Vagina (tissue), 2 donors: ENCODE measurements at regions not wholly inside any gene's neighbourhood (a gene's known extent, or its start where the extent isn't known, plus 50 kb on each side); places are given as distances from the start of the nearest gene placed in this dataset.
"Not testable (repeated sequence)": the region's sequence is repeated elsewhere in the genome, so short reads cannot be mapped to it uniquely, and the experiment has no call there.

Experiments
- DNase-seq, 2 donors: peaks; one replicate each; pipeline ENCODE4 v3.0.0-alpha.2; 2017; ENCODE audit errors: extremely low spot score in 2 of 2
- H3K27ac ChIP-seq: fragments of 200-600 bp; sonication (generic); one replicate; pipeline ENCODE4 v1.5.1; 2019
- H3K27me3 ChIP-seq: fragments of 200-600 bp; sonication (generic); one replicate; pipeline ENCODE4 v1.5.1; 2019
- H3K36me3 ChIP-seq, 2 donors: fragments of 200-600 bp; sonication (generic); one replicate each; pipeline ENCODE4 v1.5.1; 2017 to 2019
- H3K4me1 ChIP-seq: fragments of 200-600 bp; sonication (generic); one replicate; pipeline ENCODE4 v1.5.1; 2019
- H3K4me3 ChIP-seq, 2 donors: fragments of 200-600 bp; sonication (generic); 1 replicate in 1 of 2; 2 replicates in 1 of 2; pipeline ENCODE4 v1.5.1; 2016 to 2019
- H3K9me3 ChIP-seq: fragments of 200-600 bp; sonication (generic); one replicate; pipeline ENCODE4 v1.5.1; 2019
- POLR2A ChIP-seq, 2 donors: fragments of 450-650 bp; IDR thresholded peaks; one replicate each; pipeline ENCODE4 v1.6.1; 2017; ENCODE audit warnings: antibody characterized with exemption in 2 of 2, mild to moderate bottlenecking in 2 of 2, moderate library complexity in 2 of 2
- POLR2AphosphoS5 ChIP-seq, 2 donors: sonication (generic); formaldehyde crosslinking; IDR thresholded peaks; one replicate each; pipeline ENCODE4 v1.9.0; 2017; ENCODE audit warnings: antibody characterized with exemption in 2 of 2, mild to moderate bottlenecking in 2 of 2, low read depth in 1 of 2; ENCODE audit not compliant: insufficient read depth in 1 of 2
- intact Hi-C: fragments of 100-400 bp; cut with DNase I; formaldehyde crosslinking; loops from one replicate; pipeline ENCODE4 v1.15.1; 2023
- TF ChIP-seq, protein P1 (sequence below), 3 experiments: fragments of 450-650 bp in 2 of 3; fragments of 200-600 bp in 1 of 3; sonication (generic) in 1 of 3; IDR thresholded peaks; one replicate each; pipeline ENCODE4 v1.5.1; 2017 to 2019; ENCODE audit warnings: antibody characterized with exemption in 3 of 3, mild to moderate bottlenecking in 2 of 3, moderate library complexity in 2 of 3

DNA sequence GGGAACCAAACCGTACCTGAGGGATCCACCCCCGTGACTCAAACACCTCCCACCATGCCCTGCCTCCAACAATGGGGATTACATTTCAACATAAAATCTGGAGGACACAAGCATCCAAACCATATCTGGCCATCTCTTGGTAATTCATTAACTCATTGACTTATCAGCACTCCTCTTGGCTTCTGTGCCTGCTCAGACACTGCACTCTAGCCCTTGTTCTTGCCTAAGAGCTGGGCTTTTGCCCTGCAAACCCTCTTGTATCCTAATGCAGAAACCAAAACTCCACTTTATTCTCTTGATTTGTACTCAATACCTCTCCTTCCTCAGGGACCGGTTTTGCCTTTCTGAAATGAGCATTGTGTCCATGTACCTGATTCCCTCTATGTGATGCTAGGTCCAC is 330.2 kb upstream of the FZD8 start:
- Histone ChIP-seq H3K4me1 (no peaks in the 10 kb centered on the region), H3K27me3 (no peaks in the 10 kb centered on the region), H3K36me3 (no peaks in the 10 kb centered on the region), H3K27ac (no peak overlapping the region), H3K4me3 (no peak overlapping the region), H3K9me3 (no peaks in the 10 kb centered on the region)
- intact Hi-C loops = no loop called here
- peak in 1 of 2 donors; percentile 25 for DNase-seq
- TF ChIP-seq, protein P1, sequence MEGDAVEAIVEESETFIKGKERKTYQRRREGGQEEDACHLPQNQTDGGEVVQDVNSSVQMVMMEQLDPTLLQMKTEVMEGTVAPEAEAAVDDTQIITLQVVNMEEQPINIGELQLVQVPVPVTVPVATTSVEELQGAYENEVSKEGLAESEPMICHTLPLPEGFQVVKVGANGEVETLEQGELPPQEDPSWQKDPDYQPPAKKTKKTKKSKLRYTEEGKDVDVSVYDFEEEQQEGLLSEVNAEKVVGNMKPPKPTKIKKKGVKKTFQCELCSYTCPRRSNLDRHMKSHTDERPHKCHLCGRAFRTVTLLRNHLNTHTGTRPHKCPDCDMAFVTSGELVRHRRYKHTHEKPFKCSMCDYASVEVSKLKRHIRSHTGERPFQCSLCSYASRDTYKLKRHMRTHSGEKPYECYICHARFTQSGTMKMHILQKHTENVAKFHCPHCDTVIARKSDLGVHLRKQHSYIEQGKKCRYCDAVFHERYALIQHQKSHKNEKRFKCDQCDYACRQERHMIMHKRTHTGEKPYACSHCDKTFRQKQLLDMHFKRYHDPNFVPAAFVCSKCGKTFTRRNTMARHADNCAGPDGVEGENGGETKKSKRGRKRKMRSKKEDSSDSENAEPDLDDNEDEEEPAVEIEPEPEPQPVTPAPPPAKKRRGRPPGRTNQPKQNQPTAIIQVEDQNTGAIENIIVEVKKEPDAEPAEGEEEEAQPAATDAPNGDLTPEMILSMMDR (IDR thresholded peaks at IDR 0.05) = no peak
- no peak for TF ChIP-seq POLR2AphosphoS5 (IDR thresholded peaks at IDR 0.05; ENCODE audit: insufficient read depth in 1 of 2, low read depth in 1 of 2)
- TF ChIP-seq POLR2A (IDR thresholded peaks at IDR 0.05) = no peak

- intact Hi-C loops = no loop called here
- no peaks in the 10 kb centered on the region for H3K4me1 ChIP-seq
- DNase-seq = no peak
- no peaks in the 10 kb centered on the region for H3K9me3 ChIP-seq
- no peak overlapping the region for H3K4me3 ChIP-seq
- H3K27ac ChIP-seq = no peak overlapping the region
- no peaks in the 10 kb centered on the region for H3K27me3 ChIP-seq
- no peaks in the 10 kb centered on the region for H3K36me3 ChIP-seq
- TF ChIP-seq, protein P1 (IDR thresholded peaks at IDR 0.05) = no peak
- no peak for TF ChIP-seq POLR2AphosphoS5 (IDR thresholded peaks at IDR 0.05; ENCODE audit: insufficient read depth in 1 of 2, low read depth in 1 of 2)
- no peak for TF ChIP-seq POLR2A (IDR thresholded peaks at IDR 0.05)
Observed at GRCh38 chr10:35971397-35971796, 329.3 kb upstream of the FZD8 start.

DNA sequence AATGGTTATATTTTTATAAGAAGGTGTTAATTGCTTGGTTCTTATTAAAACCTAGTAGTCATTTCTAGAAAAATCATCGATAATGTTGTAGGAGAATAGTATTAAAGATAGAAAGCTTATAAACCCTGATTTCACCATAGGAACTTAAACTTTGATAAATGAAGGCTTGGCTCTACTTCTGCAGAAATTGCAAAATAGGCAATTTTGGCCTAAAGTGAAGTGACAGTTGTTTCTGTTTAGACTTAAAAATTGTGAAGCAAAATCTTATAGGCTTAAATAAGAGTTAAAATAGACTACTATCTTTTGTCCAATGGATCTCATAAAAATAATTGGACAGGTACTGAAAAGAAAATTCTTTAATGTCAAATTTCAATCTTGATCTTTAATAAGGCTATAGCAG is 321.6 kb upstream of the FZD8 start:
- DNase-seq = no peak
- intact Hi-C loops = no loop called here
- no peaks in the 10 kb centered on the region for H3K36me3 ChIP-seq
- H3K27me3 ChIP-seq = no peaks in the 10 kb centered on the region
- TF ChIP-seq POLR2AphosphoS5 (IDR thresholded peaks at IDR 0.05; ENCODE audit: insufficient read depth in 1 of 2, low read depth in 1 of 2) = no peak
- no peak for TF ChIP-seq POLR2A (IDR thresholded peaks at IDR 0.05)
- TF ChIP-seq, protein P1 (IDR thresholded peaks at IDR 0.05) = no peak
- no peaks in the 10 kb centered on the region for H3K4me1 ChIP-seq
- H3K9me3 ChIP-seq = no peaks in the 10 kb centered on the region
- no peak overlapping the region for H3K4me3 ChIP-seq
- H3K27ac ChIP-seq = no peak overlapping the region

DNA sequence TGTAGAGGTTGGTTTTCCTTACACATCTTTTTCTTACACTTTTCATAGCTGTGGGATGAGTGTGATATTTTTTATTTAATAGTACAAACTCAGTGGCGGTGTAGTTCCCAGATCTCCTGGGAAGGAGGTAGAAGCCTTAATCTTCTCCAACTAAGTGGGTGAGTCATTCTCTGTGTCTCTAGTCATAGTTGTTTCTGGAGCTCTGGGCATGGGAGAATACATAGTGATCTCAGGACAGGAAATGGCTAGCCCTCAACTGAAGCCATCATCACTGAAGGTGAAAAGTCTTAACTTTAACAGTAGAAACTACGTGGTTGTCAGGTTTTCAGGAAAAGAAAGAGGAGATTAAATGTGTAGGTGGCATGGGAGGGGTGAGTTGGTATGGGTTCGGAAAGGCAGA is 319.4 kb upstream of the FZD8 start:
- intact Hi-C loops = no loop called here

DNA sequence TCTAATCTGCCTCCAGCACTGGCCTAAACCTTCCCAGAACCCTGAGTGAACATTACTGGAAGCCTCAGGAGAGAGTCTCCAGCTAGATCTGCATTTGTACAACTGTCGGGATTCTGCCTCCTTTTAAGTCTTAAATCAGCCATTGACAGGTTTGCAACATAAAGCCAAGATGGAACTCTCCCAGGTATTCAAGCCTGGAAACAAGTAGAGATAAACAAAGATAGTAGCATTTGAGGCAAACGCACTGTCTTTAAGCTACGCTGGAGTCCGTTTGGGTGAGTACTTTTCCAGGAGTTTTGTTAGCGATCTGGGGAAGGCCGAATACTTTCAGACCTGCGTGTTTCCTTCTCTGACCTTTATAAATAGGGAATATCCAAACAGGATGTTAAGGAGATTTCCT is 317.2 kb upstream of the FZD8 start:
- intact Hi-C loops = no loop called here
- TF ChIP-seq POLR2AphosphoS5 (IDR thresholded peaks at IDR 0.05; ENCODE audit: insufficient read depth in 1 of 2, low read depth in 1 of 2) = no peak
- TF ChIP-seq, protein P1 (IDR thresholded peaks at IDR 0.05) = no peak
- no peak for TF ChIP-seq POLR2A (IDR thresholded peaks at IDR 0.05)
- no peaks in the 10 kb centered on the region for H3K9me3 ChIP-seq
- no peak overlapping the region for H3K27ac ChIP-seq
- H3K36me3 ChIP-seq = no peaks in the 10 kb centered on the region
- DNase-seq = peak in 1 of 2 donors; percentile 20
- H3K4me1 ChIP-seq = no peaks in the 10 kb centered on the region
- no peaks in the 10 kb centered on the region for H3K27me3 ChIP-seq
- H3K4me3 ChIP-seq = no peak overlapping the region

More for the DNA sequence above, 319.4 kb upstream of the FZD8 start:
- H3K4me1 ChIP-seq = no peaks in the 10 kb centered on the region
- no peak overlapping the region for H3K27ac ChIP-seq
- no peaks in the 10 kb centered on the region for H3K9me3 ChIP-seq
- DNase-seq = no peak
- H3K36me3 ChIP-seq = no peaks in the 10 kb centered on the region
- no peaks in the 10 kb centered on the region for H3K27me3 ChIP-seq
- H3K4me3 ChIP-seq = no peak overlapping the region
- TF ChIP-seq, protein P1 (IDR thresholded peaks at IDR 0.05) = no peak
- no peak for TF ChIP-seq POLR2AphosphoS5 (IDR thresholded peaks at IDR 0.05; ENCODE audit: insufficient read depth in 1 of 2, low read depth in 1 of 2)
- no peak for TF ChIP-seq POLR2A (IDR thresholded peaks at IDR 0.05)

GRCh38 chr10:35958609-35959008 is 316.5 kb upstream of the FZD8 start:
- H3K9me3 ChIP-seq, H3K36me3 ChIP-seq, DNase-seq, H3K27me3 ChIP-seq, H3K4me1 ChIP-seq, H3K4me3 ChIP-seq, H3K27ac ChIP-seq, intact Hi-C loops: not testable (repeated sequence)
